Effector memory CD8-positive, alpha-beta T cell (primary cell): ENCODE measurements at regions not wholly inside any gene's neighbourhood (a gene's known extent, or its start where the extent isn't known, plus 50 kb on each side); places are given as distances from the start of the nearest gene placed in this dataset.

ENCODE experiments used
- ATAC-seq: fragments of 150-1000 bp; cut with Tn5 transposase; replicated peaks from 2 replicates; pipeline ENCODE4 v1.10.0; 2021; ENCODE audit warnings: mild to moderate bottlenecking, moderate library complexity
- DNase-seq, 3 experiments: peaks; one replicate each; pipeline ENCODE4 v3.0.0; 2021
- H3K27ac Mint-ChIP-seq, 2 donors: one replicate each; pipeline ENCODE4 v1.8.0; 2022; ENCODE audit warnings: mild to moderate bottlenecking in 2 of 2, mixed read lengths in 2 of 2, moderate library complexity in 2 of 2
- H3K27me3 Mint-ChIP-seq, 2 donors: one replicate each; pipeline ENCODE4 v1.8.0; 2022; ENCODE audit warnings: mixed read lengths in 2 of 2
- H3K36me3 Mint-ChIP-seq: one replicate; pipeline ENCODE4 v1.8.0; 2022; ENCODE audit warnings: mild to moderate bottlenecking, moderate library complexity, mixed read lengths; ENCODE audit not compliant: insufficient read depth
- H3K4me1 Mint-ChIP-seq, 2 donors: one replicate each; pipeline ENCODE4 v1.8.0; 2022; ENCODE audit warnings: low read depth in 2 of 2, mixed read lengths in 2 of 2
- H3K4me3 Mint-ChIP-seq, 2 donors: one replicate each; pipeline ENCODE4 v1.8.0; 2022; ENCODE audit warnings: mild to moderate bottlenecking in 2 of 2, mixed read lengths in 2 of 2, moderate library complexity in 2 of 2
- H3K9me3 Mint-ChIP-seq, 2 donors: one replicate each; pipeline ENCODE4 v1.8.0; 2022; ENCODE audit warnings: mixed read lengths in 2 of 2

- ATAC-seq (no peak), DNase-seq (no peak)
- Mint-ChIP-seq H3K4me1 (no peaks in the 10 kb centered on the region), H3K27me3 (no peaks in the 10 kb centered on the region), H3K36me3 (no peaks in the 10 kb centered on the region), H3K4me3 (no peak overlapping the region), H3K27ac (no peak overlapping the region), H3K9me3 (peaks cover 7% of the 10 kb centered on the region in 2 donors)
These were observed 61.7 kb downstream of the KCNJ2 start for GRCh38 chr17:70230850-70231640.

- ATAC-seq, result no peak
These were observed 63.1 kb downstream of the KCNJ2 start for GRCh38 chr17:70232466-70232865.

GRCh38 chr17:70235252-70235651, 65.9 kb downstream of the KCNJ2 start:
- Mint-ChIP-seq H3K4me1 (no peaks in the 10 kb centered on the region), H3K27ac (no peak overlapping the region), H3K9me3 (peaks cover 6 to 7% of the 10 kb centered on the region in 2 donors), H3K4me3 (no peak overlapping the region), H3K27me3 (no peaks in the 10 kb centered on the region), H3K36me3 (no peaks in the 10 kb centered on the region)
- no peak for DNase-seq
- ATAC-seq, result no peak

More at GRCh38 chr17:70232466-70232865, 63.1 kb downstream of the KCNJ2 start:
- Mint-ChIP-seq H3K27me3 (no peaks in the 10 kb centered on the region), H3K4me3 (no peak overlapping the region), H3K9me3 (peaks cover 7 to 13% of the 10 kb centered on the region in 2 donors), H3K4me1 (no peaks in the 10 kb centered on the region), H3K27ac (no peak overlapping the region), H3K36me3 (no peaks in the 10 kb centered on the region)
- DNase-seq, result no peak

- DNase-seq (no peak), ATAC-seq (no peak)
- H3K4me1 Mint-ChIP-seq, result no peaks in the 10 kb centered on the region
- H3K27ac Mint-ChIP-seq, result no peak overlapping the region
- peaks cover 2 to 13% of the 10 kb centered on the region in 2 donors for H3K9me3 Mint-ChIP-seq
- no peaks in the 10 kb centered on the region for H3K27me3 Mint-ChIP-seq
- H3K36me3 Mint-ChIP-seq, result no peaks in the 10 kb centered on the region
- H3K4me3 Mint-ChIP-seq, result no peak overlapping the region
These were observed 68.9 kb downstream of the KCNJ2 start for GRCh38 chr17:70238228-70238627.

- Mint-ChIP-seq H3K27ac (no peak overlapping the region), H3K4me3 (no peak overlapping the region), H3K36me3 (no peaks in the 10 kb centered on the region), H3K4me1 (no peaks in the 10 kb centered on the region), H3K27me3 (no peaks in the 10 kb centered on the region), H3K9me3 (peaks cover 2 to 13% of the 10 kb centered on the region in 2 donors)
- no peak for DNase-seq
- ATAC-seq, result no peak
These were observed 69.3 kb downstream of the KCNJ2 start for GRCh38 chr17:70238646-70239045.

- ATAC-seq, result no peak
- H3K27ac Mint-ChIP-seq, result no peak overlapping the region
- H3K4me1 Mint-ChIP-seq, result no peaks in the 10 kb centered on the region
- H3K36me3 Mint-ChIP-seq, result no peaks in the 10 kb centered on the region
- peaks cover 4 to 13% of the 10 kb centered on the region in 2 donors for H3K9me3 Mint-ChIP-seq
- no peaks in the 10 kb centered on the region for H3K27me3 Mint-ChIP-seq
- no peak for DNase-seq
- no peak overlapping the region for H3K4me3 Mint-ChIP-seq
These were observed 70.1 kb downstream of the KCNJ2 start for GRCh38 chr17:70239391-70239826.

- H3K36me3 Mint-ChIP-seq, result no peaks in the 10 kb centered on the region
- H3K27me3 Mint-ChIP-seq, result no peaks in the 10 kb centered on the region
- no peak for ATAC-seq
- peaks cover 6 to 13% of the 10 kb centered on the region in 2 donors for H3K9me3 Mint-ChIP-seq
- H3K4me3 Mint-ChIP-seq, result no peak overlapping the region
- H3K27ac Mint-ChIP-seq, result no peak overlapping the region
- H3K4me1 Mint-ChIP-seq, result no peaks in the 10 kb centered on the region
- DNase-seq, result no peak
These were observed 71.7 kb downstream of the KCNJ2 start for GRCh38 chr17:70241071-70241470.

- DNase-seq, result no peak
These were observed 73.6 kb downstream of the KCNJ2 start for GRCh38 chr17:70242781-70243437.

GRCh38 chr17:70251706-70252105, 82.4 kb downstream of the KCNJ2 start:
- peaks cover 0 to 2% of the 10 kb centered on the region in 2 donors for H3K9me3 Mint-ChIP-seq
- ATAC-seq (no peak), DNase-seq (no peak)
- no peaks in the 10 kb centered on the region for H3K36me3 Mint-ChIP-seq
- no peaks in the 10 kb centered on the region for H3K27me3 Mint-ChIP-seq
- no peaks in the 10 kb centered on the region for H3K4me1 Mint-ChIP-seq
- no peak overlapping the region for H3K27ac Mint-ChIP-seq
- H3K4me3 Mint-ChIP-seq, result no peak overlapping the region

More at GRCh38 chr17:70242781-70243437, 73.6 kb downstream of the KCNJ2 start:
- no peak for ATAC-seq
- H3K27ac Mint-ChIP-seq, result no peak overlapping the region
- no peaks in the 10 kb centered on the region for H3K36me3 Mint-ChIP-seq
- H3K9me3 Mint-ChIP-seq, result peaks cover 7 to 8% of the 10 kb centered on the region in 2 donors
- H3K4me3 Mint-ChIP-seq, result no peak overlapping the region
- H3K4me1 Mint-ChIP-seq, result no peaks in the 10 kb centered on the region
- no peaks in the 10 kb centered on the region for H3K27me3 Mint-ChIP-seq

- no peaks in the 10 kb centered on the region for H3K27me3 Mint-ChIP-seq
- no peak overlapping the region for H3K4me3 Mint-ChIP-seq
- no peaks in the 10 kb centered on the region for H3K9me3 Mint-ChIP-seq
- H3K4me1 Mint-ChIP-seq, result no peaks in the 10 kb centered on the region
- no peaks in the 10 kb centered on the region for H3K36me3 Mint-ChIP-seq
- DNase-seq, result no peak
- no peak for ATAC-seq
- no peak overlapping the region for H3K27ac Mint-ChIP-seq
These were observed 85.6 kb downstream of the KCNJ2 start for GRCh38 chr17:70254735-70255460.

- H3K27me3 Mint-ChIP-seq, result no peaks in the 10 kb centered on the region
- H3K9me3 Mint-ChIP-seq, result peaks cover 0 to 5% of the 10 kb centered on the region in 2 donors
- no peak overlapping the region for H3K27ac Mint-ChIP-seq
- no peak overlapping the region for H3K4me3 Mint-ChIP-seq
- ATAC-seq (no peak), DNase-seq (no peak)
- H3K36me3 Mint-ChIP-seq, result no peaks in the 10 kb centered on the region
- H3K4me1 Mint-ChIP-seq, result no peaks in the 10 kb centered on the region
These were observed 87.4 kb downstream of the KCNJ2 start for GRCh38 chr17:70256751-70257150.

GRCh38 chr17:70258465-70258864, 89.1 kb downstream of the KCNJ2 start:
- H3K36me3 Mint-ChIP-seq, result no peaks in the 10 kb centered on the region
- DNase-seq (no peak), ATAC-seq (no peak)
- no peaks in the 10 kb centered on the region for H3K4me1 Mint-ChIP-seq
- no peak overlapping the region for H3K4me3 Mint-ChIP-seq
- H3K27me3 Mint-ChIP-seq, result no peaks in the 10 kb centered on the region
- H3K27ac Mint-ChIP-seq, result no peak overlapping the region
- peaks cover 0 to 5% of the 10 kb centered on the region in 2 donors for H3K9me3 Mint-ChIP-seq

GRCh38 chr17:70259400-70259799, 90.1 kb downstream of the KCNJ2 start:
- Mint-ChIP-seq H3K9me3 (peaks cover 2 to 5% of the 10 kb centered on the region in 2 donors), H3K27me3 (no peaks in the 10 kb centered on the region), H3K36me3 (no peaks in the 10 kb centered on the region), H3K4me1 (no peaks in the 10 kb centered on the region), H3K27ac (no peak overlapping the region), H3K4me3 (no peak overlapping the region)
- no peak for ATAC-seq
- no peak for DNase-seq
